ENCODE measurements at regions not wholly inside any gene's neighbourhood (a gene's known extent, or its start where the extent isn't known, plus 50 kb on each side); places are given as distances from the start of the nearest gene placed in this dataset.

DNA sequence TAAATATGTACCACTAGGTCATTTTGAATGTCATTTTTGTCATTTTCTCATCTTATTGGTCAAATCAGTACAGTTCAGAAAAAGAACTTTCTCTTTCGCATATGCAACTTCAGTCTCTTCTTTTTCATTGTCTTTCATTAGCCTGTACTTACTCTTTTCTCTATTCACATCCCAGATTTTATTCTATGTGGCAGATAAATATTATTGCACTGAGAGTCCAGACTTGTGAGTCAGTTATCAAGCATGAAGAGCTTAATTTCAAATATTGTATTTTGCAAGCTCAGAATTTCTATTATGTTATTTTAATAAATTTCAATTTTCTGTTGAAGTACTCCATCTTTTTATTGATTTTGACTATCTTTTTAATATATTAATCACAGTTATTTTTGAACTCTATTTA lies 105.2 kb upstream of the PALMD start (continued):
- TF ChIP-seq, protein P1, sequence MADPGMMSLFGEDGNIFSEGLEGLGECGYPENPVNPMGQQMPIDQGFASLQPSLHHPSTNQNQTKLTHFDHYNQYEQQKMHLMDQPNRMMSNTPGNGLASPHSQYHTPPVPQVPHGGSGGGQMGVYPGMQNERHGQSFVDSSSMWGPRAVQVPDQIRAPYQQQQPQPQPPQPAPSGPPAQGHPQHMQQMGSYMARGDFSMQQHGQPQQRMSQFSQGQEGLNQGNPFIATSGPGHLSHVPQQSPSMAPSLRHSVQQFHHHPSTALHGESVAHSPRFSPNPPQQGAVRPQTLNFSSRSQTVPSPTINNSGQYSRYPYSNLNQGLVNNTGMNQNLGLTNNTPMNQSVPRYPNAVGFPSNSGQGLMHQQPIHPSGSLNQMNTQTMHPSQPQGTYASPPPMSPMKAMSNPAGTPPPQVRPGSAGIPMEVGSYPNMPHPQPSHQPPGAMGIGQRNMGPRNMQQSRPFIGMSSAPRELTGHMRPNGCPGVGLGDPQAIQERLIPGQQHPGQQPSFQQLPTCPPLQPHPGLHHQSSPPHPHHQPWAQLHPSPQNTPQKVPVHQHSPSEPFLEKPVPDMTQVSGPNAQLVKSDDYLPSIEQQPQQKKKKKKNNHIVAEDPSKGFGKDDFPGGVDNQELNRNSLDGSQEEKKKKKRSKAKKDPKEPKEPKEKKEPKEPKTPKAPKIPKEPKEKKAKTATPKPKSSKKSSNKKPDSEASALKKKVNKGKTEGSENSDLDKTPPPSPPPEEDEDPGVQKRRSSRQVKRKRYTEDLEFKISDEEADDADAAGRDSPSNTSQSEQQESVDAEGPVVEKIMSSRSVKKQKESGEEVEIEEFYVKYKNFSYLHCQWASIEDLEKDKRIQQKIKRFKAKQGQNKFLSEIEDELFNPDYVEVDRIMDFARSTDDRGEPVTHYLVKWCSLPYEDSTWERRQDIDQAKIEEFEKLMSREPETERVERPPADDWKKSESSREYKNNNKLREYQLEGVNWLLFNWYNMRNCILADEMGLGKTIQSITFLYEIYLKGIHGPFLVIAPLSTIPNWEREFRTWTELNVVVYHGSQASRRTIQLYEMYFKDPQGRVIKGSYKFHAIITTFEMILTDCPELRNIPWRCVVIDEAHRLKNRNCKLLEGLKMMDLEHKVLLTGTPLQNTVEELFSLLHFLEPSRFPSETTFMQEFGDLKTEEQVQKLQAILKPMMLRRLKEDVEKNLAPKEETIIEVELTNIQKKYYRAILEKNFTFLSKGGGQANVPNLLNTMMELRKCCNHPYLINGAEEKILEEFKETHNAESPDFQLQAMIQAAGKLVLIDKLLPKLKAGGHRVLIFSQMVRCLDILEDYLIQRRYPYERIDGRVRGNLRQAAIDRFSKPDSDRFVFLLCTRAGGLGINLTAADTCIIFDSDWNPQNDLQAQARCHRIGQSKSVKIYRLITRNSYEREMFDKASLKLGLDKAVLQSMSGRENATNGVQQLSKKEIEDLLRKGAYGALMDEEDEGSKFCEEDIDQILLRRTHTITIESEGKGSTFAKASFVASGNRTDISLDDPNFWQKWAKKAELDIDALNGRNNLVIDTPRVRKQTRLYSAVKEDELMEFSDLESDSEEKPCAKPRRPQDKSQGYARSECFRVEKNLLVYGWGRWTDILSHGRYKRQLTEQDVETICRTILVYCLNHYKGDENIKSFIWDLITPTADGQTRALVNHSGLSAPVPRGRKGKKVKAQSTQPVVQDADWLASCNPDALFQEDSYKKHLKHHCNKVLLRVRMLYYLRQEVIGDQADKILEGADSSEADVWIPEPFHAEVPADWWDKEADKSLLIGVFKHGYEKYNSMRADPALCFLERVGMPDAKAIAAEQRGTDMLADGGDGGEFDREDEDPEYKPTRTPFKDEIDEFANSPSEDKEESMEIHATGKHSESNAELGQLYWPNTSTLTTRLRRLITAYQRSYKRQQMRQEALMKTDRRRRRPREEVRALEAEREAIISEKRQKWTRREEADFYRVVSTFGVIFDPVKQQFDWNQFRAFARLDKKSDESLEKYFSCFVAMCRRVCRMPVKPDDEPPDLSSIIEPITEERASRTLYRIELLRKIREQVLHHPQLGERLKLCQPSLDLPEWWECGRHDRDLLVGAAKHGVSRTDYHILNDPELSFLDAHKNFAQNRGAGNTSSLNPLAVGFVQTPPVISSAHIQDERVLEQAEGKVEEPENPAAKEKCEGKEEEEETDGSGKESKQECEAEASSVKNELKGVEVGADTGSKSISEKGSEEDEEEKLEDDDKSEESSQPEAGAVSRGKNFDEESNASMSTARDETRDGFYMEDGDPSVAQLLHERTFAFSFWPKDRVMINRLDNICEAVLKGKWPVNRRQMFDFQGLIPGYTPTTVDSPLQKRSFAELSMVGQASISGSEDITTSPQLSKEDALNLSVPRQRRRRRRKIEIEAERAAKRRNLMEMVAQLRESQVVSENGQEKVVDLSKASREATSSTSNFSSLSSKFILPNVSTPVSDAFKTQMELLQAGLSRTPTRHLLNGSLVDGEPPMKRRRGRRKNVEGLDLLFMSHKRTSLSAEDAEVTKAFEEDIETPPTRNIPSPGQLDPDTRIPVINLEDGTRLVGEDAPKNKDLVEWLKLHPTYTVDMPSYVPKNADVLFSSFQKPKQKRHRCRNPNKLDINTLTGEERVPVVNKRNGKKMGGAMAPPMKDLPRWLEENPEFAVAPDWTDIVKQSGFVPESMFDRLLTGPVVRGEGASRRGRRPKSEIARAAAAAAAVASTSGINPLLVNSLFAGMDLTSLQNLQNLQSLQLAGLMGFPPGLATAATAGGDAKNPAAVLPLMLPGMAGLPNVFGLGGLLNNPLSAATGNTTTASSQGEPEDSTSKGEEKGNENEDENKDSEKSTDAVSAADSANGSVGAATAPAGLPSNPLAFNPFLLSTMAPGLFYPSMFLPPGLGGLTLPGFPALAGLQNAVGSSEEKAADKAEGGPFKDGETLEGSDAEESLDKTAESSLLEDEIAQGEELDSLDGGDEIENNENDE (IDR thresholded peaks at IDR 0.05; ENCODE audit: insufficient replicate concordance, low read length) = no peak
- TF ChIP-seq, protein P2, sequence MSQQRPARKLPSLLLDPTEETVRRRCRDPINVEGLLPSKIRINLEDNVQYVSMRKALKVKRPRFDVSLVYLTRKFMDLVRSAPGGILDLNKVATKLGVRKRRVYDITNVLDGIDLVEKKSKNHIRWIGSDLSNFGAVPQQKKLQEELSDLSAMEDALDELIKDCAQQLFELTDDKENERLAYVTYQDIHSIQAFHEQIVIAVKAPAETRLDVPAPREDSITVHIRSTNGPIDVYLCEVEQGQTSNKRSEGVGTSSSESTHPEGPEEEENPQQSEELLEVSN (IDR thresholded peaks at IDR 0.05) = no peak
- no peak for TF ChIP-seq NRF1 (IDR thresholded peaks at IDR 0.05; ENCODE audit: low read depth, low read length)
